GM21737 (cell line): ENCODE measurements at regions not wholly inside any gene's neighbourhood (a gene's known extent, or its start where the extent isn't known, plus 50 kb on each side); places are given as distances from the start of the nearest gene placed in this dataset.

Experiments
- ATAC-seq: cut with Tn5 transposase; IDR thresholded peaks from one replicate; pipeline ENCODE4 v1.9.1; 2021; ENCODE audit warnings: mild to moderate bottlenecking, moderate library complexity; ENCODE audit not compliant: unreplicated experiment

DNA sequence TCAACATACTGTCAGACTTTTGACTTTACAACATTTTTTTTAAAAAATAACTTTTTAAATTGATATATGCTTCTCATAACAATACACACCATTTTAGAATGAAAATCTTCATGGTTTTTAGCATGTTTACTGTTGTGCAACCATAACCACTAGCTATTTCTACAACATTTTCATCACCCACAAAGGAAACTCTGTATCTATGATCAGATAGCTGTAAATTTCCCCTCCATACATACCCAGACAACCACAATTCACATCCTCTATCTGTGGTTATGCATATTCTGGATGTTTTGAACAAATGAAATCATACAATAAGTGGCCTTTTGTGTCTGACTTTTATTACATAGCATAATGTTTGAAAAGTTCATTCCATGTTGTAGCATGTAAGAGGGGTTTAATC lies 1666.0 kb downstream of the EFNB2 start:
- no peak for ATAC-seq

GRCh38 chr13:104868806-104869205 lies 1666.7 kb downstream of the EFNB2 start:
- no peak for ATAC-seq

- ATAC-seq = no peak
Observed at GRCh38 chr13:104855581-104855980, 1679.9 kb downstream of the EFNB2 start.

- ATAC-seq = no peak
Observed at GRCh38 chr13:104854698-104855097, 1680.8 kb downstream of the EFNB2 start.

GRCh38 chr13:104854007-104854406 lies 1681.5 kb downstream of the EFNB2 start:
- ATAC-seq = no peak

DNA sequence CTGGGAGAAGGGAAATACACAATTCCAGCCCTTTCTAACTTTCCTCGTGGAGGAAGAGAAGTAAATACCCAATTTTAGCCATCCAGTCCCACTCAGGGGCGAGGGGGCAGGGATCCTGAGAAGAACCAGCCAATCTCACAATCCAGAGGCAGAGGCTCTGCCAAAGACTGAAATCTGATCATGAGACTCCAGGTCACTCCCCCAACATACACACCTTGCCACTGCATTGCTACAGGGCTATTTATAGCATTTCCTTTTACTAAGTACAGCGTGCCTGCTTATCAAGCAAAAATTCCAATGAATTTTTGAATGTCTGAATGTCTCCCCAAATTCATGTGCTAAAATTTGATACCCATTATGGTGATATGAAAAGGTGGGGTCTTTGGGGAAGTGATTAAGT lies 1687.5 kb downstream of the EFNB2 start:
- no peak for ATAC-seq

DNA sequence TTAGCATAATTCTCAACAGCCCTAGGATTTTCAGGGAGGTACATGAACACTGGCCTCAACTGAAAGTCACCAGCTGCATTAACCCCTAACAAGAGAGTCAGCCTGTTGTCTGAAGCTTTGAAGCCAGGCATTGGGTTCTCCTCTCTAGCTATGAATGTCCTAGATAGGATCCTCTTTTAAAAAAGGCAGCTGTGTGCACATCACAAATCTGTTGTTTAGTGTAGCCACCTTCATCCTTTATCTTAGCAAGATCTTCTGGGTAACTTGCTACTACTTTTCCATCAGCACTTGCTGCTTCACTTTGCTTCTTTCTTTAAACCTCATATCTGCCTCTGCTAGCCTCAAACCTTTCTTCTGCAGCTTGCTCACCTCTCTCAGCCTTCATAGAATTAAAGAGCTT lies 1692.1 kb downstream of the EFNB2 start:
- no peak for ATAC-seq

DNA sequence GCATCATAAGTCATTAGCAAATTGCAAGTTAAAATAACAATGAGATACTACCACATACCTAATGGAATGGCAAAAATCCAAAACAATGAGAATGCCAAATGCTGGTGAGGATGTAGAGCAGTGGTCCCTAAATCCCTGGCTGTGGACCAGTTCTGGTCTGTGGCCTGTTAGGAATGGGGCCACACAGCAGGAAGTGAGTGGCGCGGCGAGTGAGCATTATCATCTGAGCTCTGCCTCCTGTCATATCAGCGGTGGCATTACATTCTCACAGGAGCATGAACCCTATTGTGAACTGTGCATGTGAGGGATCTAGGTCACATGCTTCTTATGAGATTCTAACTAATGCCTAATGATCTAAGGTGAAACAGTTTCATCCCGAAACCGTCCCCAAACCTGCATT lies 1694.4 kb downstream of the EFNB2 start:
- no peak for ATAC-seq

GRCh38 chr13:104837756-104838155 lies 1697.7 kb downstream of the EFNB2 start:
- no peak for ATAC-seq

- no peak for ATAC-seq
Observed at GRCh38 chr13:104833221-104833620, 1702.2 kb downstream of the EFNB2 start.

- no peak for ATAC-seq
Observed at GRCh38 chr13:104832231-104832630, 1703.2 kb downstream of the EFNB2 start.

- no peak for ATAC-seq
Observed at GRCh38 chr13:104831831-104832230, 1703.6 kb downstream of the EFNB2 start.

GRCh38 chr13:104823709-104824108 lies 1711.8 kb downstream of the EFNB2 start:
- ATAC-seq = no peak

- ATAC-seq = no peak
Observed at GRCh38 chr13:104823071-104823470, 1712.4 kb downstream of the EFNB2 start.

DNA sequence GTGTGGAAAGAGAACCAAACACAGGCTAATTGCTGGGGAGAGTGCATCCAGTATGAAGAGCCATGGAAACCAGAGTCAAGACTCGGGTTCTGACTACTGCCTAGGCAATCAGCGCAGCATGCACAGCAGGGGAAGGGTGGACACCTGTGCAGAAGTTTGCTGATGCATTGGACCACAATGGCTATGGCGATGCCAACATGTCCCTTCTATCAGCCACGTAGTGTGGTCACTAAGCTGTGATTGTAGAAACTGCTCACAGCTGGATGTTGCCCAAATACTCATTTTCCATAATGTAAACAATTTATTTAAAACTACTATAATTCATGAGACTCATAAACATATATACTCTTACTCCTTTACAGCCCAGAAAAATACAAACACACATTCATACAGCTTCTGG lies 1718.2 kb downstream of the EFNB2 start:
- no peak for ATAC-seq

- no peak for ATAC-seq
Observed at GRCh38 chr13:104816726-104817125, 1718.7 kb downstream of the EFNB2 start.

DNA sequence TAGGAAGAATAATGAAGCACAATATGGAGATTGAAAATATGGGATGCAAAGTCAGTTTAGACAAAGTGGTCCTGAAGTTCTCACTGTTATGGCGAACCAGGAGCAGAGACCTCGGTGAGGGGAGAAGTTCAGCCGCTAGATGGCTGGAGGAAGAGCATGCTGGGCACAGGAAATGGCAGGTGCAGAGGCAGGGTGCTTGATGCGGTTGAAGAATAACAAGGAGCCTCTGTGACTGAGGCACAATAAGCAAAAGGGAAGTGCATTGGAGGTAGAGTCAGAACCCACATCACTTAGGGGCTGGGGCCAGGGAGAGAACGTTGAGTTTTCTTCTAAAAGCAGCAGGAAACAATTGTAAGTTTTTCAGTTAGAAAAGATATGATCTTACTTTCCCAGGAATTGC lies 1725.2 kb downstream of the EFNB2 start:
- no peak for ATAC-seq

- ATAC-seq = no peak
Observed at GRCh38 chr13:104809483-104809882, 1726.0 kb downstream of the EFNB2 start.

GRCh38 chr13:104805346-104805745 lies 1730.1 kb downstream of the EFNB2 start:
- no peak for ATAC-seq

DNA sequence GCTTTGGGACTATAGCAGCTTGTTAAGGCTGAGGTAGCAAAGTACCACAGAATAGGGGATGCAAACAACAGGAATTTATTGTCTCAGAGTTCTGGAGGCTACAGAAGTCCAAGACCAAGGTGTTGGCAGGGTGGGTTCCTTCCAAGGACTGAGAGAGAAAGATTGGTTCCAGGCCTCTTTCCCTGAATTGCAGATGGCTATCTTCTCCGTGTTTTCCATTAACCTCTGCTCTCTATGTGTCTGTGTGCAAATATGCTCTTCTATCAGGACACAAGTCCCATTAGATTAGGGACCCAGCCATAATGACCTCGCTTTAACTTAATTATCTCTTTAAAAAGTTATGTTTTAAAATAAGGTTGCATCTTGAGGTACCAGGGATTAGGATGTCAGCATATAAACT lies 1732.9 kb upstream of the SLC10A2 start:
- ATAC-seq = no peak

DNA sequence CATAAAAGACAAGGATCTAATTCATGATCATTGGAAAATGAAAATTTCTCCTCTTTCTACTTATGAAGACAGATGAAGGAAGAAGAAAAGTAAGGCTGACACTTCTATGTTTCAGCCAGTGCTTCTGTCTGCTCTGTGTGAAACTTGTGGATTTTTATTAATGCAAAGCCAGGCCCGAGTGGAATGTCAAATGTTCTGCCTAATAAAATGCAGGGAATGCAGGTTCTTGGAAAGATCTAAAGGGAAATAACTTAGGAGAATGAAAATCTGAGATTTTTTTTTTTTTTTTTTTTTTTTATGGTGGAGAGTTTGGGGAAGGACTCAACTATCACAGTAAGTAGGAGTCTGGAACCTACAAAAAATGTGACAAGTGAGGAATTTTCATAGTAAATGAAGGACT lies 1732.3 kb upstream of the SLC10A2 start:
- ATAC-seq = no peak

DNA sequence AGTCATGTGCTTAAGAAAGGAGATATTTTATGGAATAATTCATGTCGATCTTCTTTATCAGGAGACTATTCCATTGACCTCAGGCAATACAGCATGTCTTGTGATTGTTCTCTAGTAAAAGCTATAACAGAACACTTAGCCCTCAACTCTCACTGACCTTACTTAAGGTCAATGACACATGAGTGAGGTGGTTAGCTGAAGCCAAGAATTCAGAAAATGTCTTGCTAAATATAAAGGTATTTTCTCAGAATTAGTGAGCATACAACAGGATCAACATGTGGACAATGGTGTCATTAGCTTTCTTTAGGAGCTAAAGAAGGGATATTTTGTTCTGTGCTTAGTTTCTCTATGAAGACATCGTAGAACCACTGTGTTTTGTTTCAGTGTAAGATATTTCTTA lies 1730.4 kb upstream of the SLC10A2 start:
- no peak for ATAC-seq

- no peak for ATAC-seq
Observed at GRCh38 chr13:104785952-104786351, 1719.7 kb upstream of the SLC10A2 start.

DNA sequence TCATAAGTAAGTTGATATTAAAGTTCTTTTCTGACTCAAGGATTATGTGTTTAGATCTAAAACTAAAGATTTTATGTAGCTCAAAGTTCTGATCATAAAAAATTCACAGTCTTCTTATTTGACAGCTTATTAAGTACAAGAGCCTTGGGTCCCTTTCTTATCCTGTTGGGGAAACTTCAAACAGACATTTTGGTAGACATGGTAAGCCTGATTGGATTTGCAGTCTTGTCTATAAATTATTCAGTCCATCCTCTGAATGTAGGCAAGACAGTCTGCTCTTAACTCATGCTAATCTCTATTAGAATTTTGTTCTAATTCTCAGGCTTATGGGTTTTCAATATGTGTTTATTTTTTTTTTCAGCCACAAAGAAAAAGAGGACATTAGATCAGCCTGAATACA lies 1718.7 kb upstream of the SLC10A2 start:
- ATAC-seq = no peak
